RWPE1 (cell line): ENCODE measurements at regions not wholly inside any gene's neighbourhood (a gene's known extent, or its start where the extent isn't known, plus 50 kb on each side); places are given as distances from the start of the nearest gene placed in this dataset.

Source experiments
- CTCF ChIA-PET: fragments of 350-600 bp; sonication (Branson Sonifier 250); formaldehyde crosslinking; extraction: SDS; loops from one replicate; lab custom pipeline; 2021; lab: Yijun Ruan, JAX
- POLR2A ChIA-PET: fragments of 400-600 bp; formaldehyde crosslinking; extraction: SDS; loops from one replicate; lab custom pipeline; 2020; ENCODE audit warnings: antibody characterized with exemption; ENCODE audit not compliant: low non-redundant PET; lab: Yijun Ruan, JAX
- DNase-seq: peaks from one replicate; pipeline ENCODE4 v3.0.0; 2012; ENCODE audit warnings: low spot score
- H3K27ac ChIP-seq: fragments of 450-650 bp; 2 replicates; pipeline ENCODE4 v1.5.1; 2017
- TF ChIP-seq, protein P1 (sequence below): fragments of 450-650 bp; conservative IDR thresholded peaks from 2 replicates; pipeline ENCODE4 v1.5.1; 2017; ENCODE audit warnings: low read depth, mild to moderate bottlenecking

DNA sequence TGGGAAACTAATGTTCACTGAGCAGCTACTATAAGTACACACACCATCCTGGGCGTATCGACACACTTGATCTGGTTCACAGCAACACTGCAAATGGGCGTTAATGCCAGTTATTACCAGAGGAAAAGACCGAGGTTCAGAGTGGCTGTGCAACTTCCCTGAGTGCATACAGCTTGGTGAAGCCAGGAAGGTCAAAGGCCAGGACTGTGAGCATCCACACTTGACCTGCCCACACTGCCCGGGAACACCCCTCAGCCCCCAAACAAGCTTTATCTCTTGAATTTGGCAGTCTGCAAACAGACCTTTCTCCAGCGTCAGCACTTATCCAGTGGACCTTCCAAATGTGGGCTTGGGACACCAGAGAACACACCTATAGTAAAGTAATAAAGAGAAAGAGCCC, 312.6 kb downstream of the BCL11B start:
- POLR2A ChIA-PET = no interaction called here
- no peak for DNase-seq
- TF ChIP-seq, protein P1, sequence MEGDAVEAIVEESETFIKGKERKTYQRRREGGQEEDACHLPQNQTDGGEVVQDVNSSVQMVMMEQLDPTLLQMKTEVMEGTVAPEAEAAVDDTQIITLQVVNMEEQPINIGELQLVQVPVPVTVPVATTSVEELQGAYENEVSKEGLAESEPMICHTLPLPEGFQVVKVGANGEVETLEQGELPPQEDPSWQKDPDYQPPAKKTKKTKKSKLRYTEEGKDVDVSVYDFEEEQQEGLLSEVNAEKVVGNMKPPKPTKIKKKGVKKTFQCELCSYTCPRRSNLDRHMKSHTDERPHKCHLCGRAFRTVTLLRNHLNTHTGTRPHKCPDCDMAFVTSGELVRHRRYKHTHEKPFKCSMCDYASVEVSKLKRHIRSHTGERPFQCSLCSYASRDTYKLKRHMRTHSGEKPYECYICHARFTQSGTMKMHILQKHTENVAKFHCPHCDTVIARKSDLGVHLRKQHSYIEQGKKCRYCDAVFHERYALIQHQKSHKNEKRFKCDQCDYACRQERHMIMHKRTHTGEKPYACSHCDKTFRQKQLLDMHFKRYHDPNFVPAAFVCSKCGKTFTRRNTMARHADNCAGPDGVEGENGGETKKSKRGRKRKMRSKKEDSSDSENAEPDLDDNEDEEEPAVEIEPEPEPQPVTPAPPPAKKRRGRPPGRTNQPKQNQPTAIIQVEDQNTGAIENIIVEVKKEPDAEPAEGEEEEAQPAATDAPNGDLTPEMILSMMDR = no peak
- CTCF ChIA-PET = interaction anchor here (0.6 kb wide), 2 partner anchors 143 to 184 kb away, joined by 3 read pairs; no protein-coding TSS in a partner anchor
- no peak overlapping the region for H3K27ac ChIP-seq

DNA sequence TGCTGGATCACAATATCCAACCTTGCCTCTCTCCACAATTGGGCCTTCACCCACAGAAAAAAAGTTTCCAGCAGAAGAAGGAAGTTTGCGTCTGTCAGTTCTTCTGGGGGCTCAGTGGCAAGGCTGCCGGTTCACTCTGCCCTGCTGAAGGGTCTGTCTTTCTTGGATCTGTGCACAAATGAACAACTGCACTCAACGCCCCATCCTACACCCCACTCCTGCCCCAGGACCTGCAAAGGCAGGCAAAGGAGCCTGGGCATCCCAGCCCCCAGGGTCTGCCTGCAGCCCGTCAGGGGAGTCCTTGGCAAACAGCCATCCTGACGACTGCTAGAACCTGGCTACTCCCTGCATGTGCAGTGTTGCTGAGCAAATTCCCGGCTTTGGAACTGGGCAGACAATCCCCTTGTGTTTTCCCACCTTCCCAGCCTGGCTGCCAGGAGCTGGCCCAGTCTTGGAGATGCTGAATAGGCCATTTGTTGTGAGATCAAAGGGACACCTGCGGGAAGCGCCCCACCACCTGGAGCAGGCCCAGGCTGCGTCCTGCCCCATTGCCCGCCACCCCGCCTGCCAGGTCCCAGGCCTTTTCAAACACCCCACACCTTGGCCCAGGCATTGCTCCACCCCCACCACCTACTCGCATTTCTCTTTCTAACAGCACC, 311.9 kb downstream of the BCL11B start:
- H3K27ac ChIP-seq = no peak overlapping the region
- POLR2A ChIA-PET = no interaction called here
- CTCF ChIA-PET = no interaction called here
- TF ChIP-seq, protein P1 = no peak
- DNase-seq = no peak

DNA sequence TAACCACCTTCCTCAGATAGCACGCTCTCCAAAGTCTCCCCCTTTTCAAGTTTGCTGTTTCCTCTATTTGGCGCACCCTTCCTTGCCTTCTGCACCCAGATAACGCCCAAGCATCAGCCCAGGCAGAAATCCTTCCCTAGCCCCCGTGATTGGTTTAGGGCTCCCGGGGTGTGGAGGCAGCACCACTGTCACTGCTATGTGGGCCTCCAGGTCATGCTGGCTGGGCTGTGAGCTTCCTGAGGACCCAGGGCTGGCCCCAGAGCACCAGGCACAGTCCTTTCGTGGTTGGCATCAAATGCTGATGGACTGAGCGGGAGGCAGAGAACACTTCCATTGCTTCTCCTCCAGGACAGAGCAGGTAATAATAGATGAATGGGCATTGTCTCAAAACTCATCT, 311.4 kb downstream of the BCL11B start:
- no peak overlapping the region for H3K27ac ChIP-seq
- ChIA-PET CTCF (no interaction called here), POLR2A (no interaction called here)
- no peak for DNase-seq
- TF ChIP-seq, protein P1 = no peak

DNA sequence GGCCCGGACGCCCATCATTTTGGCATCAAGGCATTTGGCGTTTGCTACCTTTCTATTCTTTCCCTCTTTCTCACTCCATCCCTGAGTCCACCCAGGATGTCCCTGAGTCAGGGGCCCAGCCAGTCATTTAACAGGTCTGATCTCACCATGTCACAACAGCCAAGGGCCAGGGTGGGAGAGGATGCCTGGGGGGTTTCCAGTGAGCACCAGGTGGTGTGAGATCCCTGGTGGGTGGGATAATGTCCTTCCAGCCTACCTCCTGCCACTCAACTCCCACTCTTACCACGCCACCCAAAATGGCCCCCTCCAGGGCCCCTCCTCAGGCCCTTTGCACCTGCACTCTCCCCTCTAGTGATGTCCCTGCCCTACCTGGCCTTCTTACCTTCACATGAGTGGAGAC, 310.8 kb downstream of the BCL11B start:
- no peak for DNase-seq
- TF ChIP-seq, protein P1 = no peak
- no peak overlapping the region for H3K27ac ChIP-seq
- POLR2A ChIA-PET = no interaction called here
- CTCF ChIA-PET = no interaction called here

DNA sequence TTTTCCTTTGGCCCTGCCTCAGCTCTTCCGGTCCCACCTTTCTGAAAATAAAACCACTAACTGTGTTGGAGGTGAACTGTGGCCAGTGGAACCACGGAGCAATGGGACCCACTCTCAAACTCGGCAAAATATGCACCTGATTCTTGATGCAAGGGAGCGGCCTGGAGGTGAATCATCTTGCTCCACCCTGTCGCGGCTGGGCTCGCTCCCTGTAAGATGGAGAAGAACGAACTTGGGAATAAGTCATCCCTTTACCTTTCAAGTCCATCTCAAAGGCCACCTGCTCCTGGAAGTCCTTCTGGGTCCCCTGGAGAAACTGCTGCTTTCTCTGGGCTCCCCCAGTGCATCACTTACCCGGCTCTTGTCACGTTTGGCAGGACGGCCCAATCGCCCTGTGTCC, 309.9 kb downstream of the BCL11B start:
- no peak overlapping the region for H3K27ac ChIP-seq
- TF ChIP-seq, protein P1 = no peak
- POLR2A ChIA-PET = no interaction called here
- CTCF ChIA-PET = interaction anchor here (0.6 kb wide), 1 partner anchor 420 kb away, joined by 3 read pairs; no protein-coding TSS in a partner anchor
- no peak for DNase-seq

DNA sequence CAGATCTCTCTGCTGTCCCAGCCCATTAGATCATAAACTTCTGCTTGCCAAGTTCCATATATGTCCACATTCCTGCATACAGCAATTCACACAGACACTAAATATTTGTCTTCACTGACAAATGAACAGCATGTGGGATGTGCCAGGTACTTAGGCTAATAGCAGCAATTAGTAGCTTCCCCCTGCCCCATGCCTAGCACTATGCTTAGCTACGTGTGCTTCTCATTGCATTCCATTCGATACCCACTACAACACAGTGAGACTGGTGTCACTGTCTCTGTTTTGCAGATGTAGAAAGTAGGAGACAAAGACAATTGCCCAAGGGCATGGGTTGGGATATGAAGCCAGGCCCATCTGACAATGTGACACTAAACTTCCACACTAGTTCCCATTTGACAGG, 308.4 kb downstream of the BCL11B start:
- CTCF ChIA-PET = interaction anchor here (0.7 kb wide), 1 partner anchor 124 kb away, joined by 3 read pairs; no protein-coding TSS in a partner anchor
- DNase-seq = no peak
- TF ChIP-seq, protein P1 = no peak
- POLR2A ChIA-PET = no interaction called here
- H3K27ac ChIP-seq = no peak overlapping the region
